ENCODE measurements at regions not wholly inside any gene's neighbourhood (a gene's known extent, or its start where the extent isn't known, plus 50 kb on each side); places are given as distances from the start of the nearest gene placed in this dataset.
A peak's percentile ranks its signal among the peaks of the same experiment; 100 is the strongest.

GRCh38 chr5:10875201-10875768 lies 114.3 kb upstream of the DAP start:
- DNase-seq: no peak

DNA sequence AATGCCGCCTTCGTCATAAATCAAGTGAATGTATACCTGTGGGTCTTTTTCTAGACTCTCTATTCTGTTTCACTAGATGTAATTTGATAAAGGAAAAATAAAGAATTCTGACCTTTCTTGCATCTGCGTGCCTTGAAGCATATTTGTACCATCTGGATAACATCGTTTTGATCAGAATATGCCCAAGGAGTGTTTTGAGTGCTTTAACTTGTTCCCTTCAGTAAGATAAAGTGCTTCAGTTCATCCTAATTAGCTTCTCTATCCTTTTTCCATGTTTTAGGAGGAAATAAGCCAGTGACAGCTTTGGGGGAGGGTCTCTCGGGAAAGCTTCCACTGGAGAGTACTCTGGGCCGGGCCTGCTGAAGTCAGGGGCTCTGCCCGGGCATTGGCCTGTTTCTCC lies 113.5 kb upstream of the DAP start:
- DNase-seq: no peak

DNA sequence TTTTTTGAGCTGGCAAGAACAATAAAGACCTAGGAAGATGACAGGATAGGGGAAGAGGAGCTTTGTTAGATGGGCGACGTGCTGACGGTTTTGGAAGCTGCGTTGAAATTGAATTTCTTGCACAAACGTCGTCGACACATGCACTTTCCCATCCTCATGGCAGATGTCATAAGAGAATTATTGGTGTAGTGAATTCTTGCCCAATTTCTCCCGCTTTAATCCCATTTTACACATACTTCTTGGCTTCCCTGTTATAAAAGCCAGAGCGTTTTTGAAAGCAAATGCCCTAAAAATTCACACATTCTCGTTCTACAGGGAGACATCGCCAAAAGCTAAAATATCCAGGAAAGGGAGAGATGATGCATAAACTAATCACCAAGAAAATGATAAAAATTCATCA lies 109.8 kb upstream of the DAP start:
- DNase-seq: no peak

DNA sequence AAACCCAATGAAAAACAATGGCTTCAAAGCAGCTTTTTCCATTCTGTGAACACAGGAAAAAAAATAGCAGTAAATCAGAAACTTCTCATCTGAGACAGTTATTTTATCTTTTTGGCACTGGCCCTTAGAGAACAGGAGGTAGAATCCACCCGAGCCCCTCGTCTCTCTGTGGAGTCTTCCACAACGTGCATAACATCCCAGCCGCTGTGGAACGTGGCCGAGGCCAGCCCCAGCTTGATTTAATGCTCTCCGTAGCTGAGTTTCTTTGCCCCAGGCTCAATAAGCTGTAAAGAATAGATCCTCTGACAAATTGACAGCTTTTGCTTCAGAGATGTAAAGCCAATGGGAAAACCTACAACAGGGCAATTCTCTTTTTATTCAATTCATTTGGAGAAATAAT lies 107.9 kb upstream of the DAP start:
- no peak for DNase-seq

- DNase-seq: no peak
These were observed 106.6 kb upstream of the DAP start for GRCh38 chr5:10867389-10868303.

GRCh38 chr5:10866913-10867312 lies 105.9 kb upstream of the DAP start:
- DNase-seq: no peak

DNA sequence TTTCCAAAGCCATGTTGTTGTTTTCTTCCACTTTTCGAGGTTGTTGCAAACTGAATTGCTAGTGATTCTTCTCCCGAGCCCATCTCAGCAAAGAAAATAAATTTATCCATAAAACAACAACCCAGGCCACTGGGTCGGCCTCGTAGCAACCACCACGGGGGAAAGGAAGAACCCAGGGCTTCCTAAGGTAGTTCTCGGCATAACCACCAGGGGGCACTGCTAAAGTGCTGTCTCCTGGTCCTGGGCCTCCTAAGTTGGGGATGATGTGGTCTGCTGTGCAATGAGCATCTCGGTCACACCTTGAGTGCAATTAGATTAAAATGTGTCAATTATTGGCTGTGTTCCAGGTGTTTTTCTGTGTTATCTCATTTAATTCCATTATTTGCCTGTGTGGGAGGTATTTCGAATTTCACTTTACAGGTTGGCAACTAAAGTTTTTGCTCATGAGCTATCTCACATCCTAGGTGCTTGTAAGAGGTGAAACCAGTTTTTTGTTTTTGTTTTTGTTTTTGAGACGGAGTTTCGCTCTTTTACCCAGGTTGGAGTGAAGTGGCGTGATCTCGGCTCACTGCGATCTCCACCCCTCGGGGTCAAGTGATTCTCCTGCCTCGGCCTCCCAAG lies 102.8 kb upstream of the DAP start:
- DNase-seq: peak; percentile 36

DNA sequence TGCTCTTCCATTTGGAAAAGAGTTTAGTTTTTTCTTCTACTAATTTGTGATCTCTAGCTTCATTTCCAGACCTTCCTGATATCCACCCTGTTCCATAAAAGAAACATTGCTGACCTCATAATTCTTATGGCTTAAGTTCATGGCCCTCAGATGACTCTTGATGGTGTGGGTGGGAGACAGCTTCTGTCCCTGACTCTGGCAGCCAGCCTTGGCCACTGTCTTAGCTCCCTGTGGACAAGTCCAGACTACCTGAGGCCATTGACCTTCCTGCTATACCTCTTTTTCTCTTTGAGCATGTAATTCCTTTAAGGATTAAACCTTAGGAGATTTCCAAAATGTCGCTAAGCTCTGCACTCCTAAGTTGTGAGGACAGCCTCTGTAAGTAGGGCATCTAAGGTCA lies 101.1 kb upstream of the DAP start:
- no peak for DNase-seq

DNA sequence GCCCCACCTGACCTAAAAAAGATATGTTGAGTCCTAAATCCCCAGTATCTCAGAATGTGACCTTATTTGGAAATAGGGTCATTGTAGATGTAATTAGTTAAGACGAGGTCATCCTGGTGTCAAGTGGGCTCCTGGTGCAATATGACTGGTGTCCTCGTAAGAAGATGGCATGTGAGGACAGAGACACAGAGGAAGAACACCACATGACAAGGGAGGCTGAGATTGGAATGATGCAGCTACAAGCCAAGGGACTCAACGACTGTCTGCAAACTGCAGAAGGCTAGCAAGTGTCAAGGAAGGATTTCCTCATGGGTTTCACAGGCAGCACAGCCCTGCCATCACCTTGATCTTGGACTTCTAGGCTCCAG lies 100.4 kb upstream of the DAP start:
- DNase-seq: no peak

GRCh38 chr5:10860645-10861422 lies 99.8 kb upstream of the DAP start:
- DNase-seq: peak; percentile 69

GRCh38 chr5:10860196-10860543 lies 99.1 kb upstream of the DAP start:
- no peak for DNase-seq

DNA sequence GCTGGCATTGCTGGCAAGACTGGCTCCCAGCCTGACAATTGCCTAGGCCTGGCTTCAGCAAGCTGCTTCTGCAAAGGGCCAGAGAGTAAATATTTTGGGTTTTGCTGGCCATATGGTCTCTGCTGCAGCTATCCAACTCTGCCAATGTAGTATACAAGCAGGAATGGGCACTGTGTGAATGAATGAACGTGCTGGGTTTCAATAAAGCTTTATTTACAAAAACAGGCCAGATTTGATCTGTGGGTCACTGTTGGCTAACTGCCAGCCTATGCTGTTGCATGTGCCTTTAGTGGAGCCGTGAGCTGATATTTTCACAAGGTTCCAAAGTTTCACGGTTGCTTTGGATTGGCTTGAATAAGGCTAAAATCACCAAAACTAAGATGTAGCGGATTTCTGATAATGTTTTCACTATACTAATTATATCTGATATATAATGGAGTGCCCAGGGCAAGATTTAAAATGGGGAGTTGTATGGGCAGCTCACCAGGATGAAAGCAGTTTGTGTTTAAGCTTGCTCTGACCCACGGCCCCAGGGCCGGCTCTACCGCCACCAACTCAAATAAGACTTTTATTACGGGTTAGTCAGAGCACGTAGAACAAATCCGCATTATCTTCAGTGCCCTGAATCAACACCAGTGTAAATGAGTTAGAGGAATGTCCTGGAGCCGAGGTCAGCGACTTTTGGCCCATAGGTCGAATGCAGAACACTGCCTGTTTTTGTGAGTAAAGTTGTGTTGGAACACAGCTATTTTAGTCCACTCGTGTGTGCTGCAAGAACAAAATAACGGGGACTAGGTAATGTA lies 98.6 kb upstream of the DAP start:
- DNase-seq: no peak

DNA sequence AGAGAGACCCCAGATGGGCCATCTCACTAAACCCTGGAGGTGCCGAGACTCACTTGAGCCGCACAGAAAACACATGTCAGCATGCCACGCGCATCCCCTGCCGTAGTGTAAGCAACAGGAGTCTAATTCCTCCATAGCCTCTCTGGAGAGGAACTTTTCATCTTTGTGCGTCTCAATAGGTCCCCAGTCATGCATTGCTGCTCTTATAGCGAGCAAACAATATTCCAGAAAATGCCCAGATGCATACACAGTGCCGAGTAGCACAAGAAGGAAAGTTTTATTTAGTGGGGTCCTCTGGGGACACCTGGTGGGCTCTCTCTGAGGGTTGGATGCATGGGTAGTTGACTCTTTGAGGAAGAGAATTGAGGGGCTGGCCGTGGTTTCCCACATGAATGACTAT lies 97.9 kb upstream of the DAP start:
- DNase-seq: no peak

GRCh38 chr5:10858307-10858706 lies 97.3 kb upstream of the DAP start:
- DNase-seq: no peak

GRCh38 chr5:10857338-10857733 lies 96.3 kb upstream of the DAP start:
- DNase-seq: no peak

DNA sequence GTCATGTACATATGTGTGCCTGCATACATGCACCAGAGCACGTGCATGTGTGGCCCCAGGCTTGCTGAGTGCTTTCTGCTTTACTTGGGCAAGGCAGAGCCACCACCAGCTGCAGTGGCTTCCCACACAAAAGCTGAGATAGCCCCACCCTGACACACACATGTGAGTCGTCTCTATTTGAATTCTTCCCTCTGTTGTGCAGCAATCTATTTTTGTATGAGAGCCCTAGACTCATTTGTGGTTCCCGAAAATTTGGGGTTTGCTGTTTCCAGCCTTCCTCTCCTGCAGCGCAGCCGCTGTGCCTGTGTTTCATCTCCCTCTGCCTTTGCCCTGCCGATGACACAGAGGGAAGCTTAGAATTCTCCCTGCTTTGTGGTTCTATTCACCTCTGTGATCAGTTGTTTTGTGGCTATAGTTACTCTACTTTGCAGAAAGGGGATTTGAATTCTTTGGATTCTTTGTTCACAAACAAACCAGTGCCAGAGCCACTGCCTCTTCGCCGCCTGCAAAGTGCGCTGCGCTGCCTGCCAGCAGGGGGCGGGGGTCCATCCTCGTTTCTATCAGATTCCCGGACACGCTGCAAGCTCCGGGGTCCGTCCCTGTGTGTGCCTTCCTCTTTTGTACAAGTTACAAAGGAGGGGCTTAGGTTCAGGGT lies 95.8 kb upstream of the DAP start:
- DNase-seq: peak; percentile 92

DNA sequence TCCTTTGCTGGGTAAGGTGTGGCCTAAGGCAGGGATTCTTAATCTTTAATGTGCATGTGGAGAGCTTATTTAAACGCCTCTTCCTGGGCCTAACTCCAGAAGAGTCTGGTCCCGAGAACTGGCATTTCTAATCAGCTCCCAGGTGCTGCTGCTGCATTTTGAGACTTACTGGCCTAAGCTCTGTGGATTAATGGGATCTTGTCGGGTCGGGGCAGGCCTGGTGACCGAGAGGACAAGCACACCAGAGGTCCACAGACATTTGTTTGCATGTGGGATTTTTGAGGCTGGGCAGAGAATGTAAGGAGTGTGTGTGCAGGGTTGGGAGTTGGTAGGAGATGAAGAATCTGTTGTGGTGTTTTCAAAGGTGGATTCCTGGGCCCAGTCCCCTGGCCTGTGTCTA lies 95.0 kb upstream of the DAP start:
- no peak for DNase-seq

- DNase-seq: no peak
These were observed 93.7 kb upstream of the DAP start for GRCh38 chr5:10854506-10855277.

DNA sequence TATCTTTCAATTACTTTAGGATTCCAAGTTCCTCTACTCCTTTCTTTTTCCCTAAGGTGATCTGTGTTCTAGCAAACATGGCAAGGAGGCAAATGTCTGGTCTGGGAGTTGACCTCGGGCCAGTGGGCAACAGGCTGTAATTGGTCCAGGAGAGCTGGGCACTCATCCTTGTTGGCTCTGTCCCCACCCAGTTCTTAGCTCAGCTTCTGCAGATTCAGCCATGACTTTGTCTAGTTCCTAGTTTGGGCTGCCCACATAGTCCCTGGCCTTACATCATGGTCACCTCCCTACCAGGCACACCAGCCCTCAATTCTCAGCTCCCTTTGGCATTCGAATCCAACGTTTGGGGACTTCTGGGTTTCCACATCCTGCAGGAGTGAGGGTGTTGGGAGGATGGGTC lies 92.1 kb upstream of the DAP start:
- no peak for DNase-seq

DNA sequence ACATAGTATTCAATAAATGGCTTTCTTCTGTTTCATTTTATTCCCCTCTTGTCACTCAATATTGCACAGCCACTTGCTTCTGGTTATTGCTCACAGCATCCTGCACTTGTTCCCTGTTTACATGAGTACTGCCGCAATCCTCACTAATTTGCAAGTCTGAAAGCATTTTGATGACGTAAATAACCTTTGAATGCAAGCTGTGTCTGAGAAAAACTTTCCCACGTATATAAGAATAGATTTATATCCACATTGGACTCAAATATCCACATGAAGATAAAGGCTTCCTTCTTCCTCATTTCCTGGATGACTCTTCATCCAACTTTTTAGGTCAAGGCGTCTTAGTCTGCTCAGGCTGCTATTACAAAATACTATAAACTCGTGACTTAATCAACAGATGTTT lies 88.2 kb upstream of the DAP start:
- DNase-seq: no peak

DNA sequence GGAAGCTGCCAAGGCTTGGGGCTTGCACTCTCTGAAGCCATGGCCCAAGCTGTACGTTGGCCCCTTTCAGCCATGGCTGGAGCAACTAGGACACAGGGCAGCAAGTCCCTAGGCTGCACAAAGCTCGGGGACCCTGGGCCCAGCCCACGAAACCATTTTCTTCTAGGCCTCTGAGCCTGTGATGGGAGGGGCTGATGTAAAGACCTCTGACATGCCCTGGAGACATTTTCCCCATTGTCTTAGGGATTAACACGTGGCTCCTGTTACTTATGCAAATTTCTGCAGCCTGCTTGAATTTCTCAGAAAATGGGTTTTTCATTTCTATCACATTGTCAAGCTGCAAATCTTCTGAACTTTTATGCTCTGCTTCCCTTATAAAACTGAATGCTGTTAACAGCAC lies 83.0 kb upstream of the DAP start:
- DNase-seq: no peak
